Body of pancreas (tissue), 4 donors: ENCODE measurements at regions not wholly inside any gene's neighbourhood (a gene's known extent, or its start where the extent isn't known, plus 50 kb on each side); places are given as distances from the start of the nearest gene placed in this dataset.
"Not testable (repeated sequence)": the region's sequence is repeated elsewhere in the genome, so short reads cannot be mapped to it uniquely, and the experiment has no call there.

Experiments
- ATAC-seq: fragments of 150-250 bp; one replicate; pipeline ENCODE4 v1.9.1; 2016
- DNase-seq, 4 donors: peaks; one replicate each; pipeline ENCODE4 v3.0.0-alpha.2; 2019
- H3K27ac ChIP-seq, 4 donors: fragments of 200-600 bp; sonication (generic); 1 replicate in 3 of 4; 2 replicates in 1 of 4; pipeline versions ENCODE4 v1.5.1 to v1.6.1; 2016 to 2019; ENCODE audit warnings: mild to moderate bottlenecking in 1 of 4, mixed read lengths in 1 of 4, moderate library complexity in 1 of 4
- H3K27me3 ChIP-seq, 2 donors: fragments of 200-600 bp; sonication (generic); one replicate each; pipeline ENCODE4 v1.6.0; 2016; ENCODE audit warnings: mild to moderate bottlenecking in 1 of 2
- H3K36me3 ChIP-seq, 2 donors: fragments of 200-600 bp; sonication (generic); replicated peaks in 1 of 2; 2 replicates each; pipeline ENCODE4 v1.5.1; 2016; ENCODE audit warnings: low read depth in 2 of 2; ENCODE audit not compliant: insufficient read depth in 1 of 2
- H3K4me1 ChIP-seq: fragments of 200-600 bp; sonication (generic); one replicate; pipeline ENCODE4 v1.6.0; 2016
- H3K4me3 ChIP-seq, 2 donors: fragments of 200-600 bp; sonication (generic); 1 replicate in 1 of 2; 2 replicates in 1 of 2; pipeline ENCODE4 v1.5.1; 2016 to 2019
- H3K9me3 ChIP-seq, 3 donors: fragments of 200-600 bp; sonication (generic); 1 replicate in 2 of 3; 2 replicates in 1 of 3; pipeline ENCODE4 v1.5.1; 2016
- CTCF ChIP-seq, 7 experiments: fragments of 450-650 bp in 4 of 7; fragments of 200-600 bp in 3 of 7; sonication (generic) in 3 of 7; IDR thresholded peaks; one replicate each; pipeline ENCODE4 v1.5.1; 2016 to 2019; ENCODE audit warnings: antibody characterized with exemption in 7 of 7
- POLR2A ChIP-seq, 3 donors: fragments of 450-650 bp; IDR thresholded peaks; one replicate each; pipeline ENCODE4 v1.6.1; 2016; ENCODE audit warnings: antibody characterized with exemption in 3 of 3, mild to moderate bottlenecking in 2 of 3
- WGBS, 2 donors: methylation state at CpG; one replicate each; pipeline ENCODE4 v1.1.5; 2017; 5-methylcytosine and 5-hydroxymethylcytosine counted together
- intact Hi-C: fragments of 100-400 bp; cut with DNase I; formaldehyde crosslinking; loops from one replicate; pipeline ENCODE4 v1.15.1; 2023

GRCh38 chr5:120162321-120162720 is 301.8 kb upstream of the PRR16 start:
- Histone ChIP-seq H3K9me3 (no peaks in the 10 kb centered on the region), H3K4me1 (no peaks in the 10 kb centered on the region), H3K27ac (no peak overlapping the region), H3K36me3 (no peaks in the 10 kb centered on the region), H3K27me3 (no peaks in the 10 kb centered on the region), H3K4me3 (no peak overlapping the region)
- DNase-seq (no peak), ATAC-seq (no peak)
- intact Hi-C loops = no loop called here
- TF ChIP-seq POLR2A (IDR thresholded peaks at IDR 0.05) (no peak), CTCF (IDR thresholded peaks at IDR 0.05) (no peak)

GRCh38 chr5:120164037-120164436 is 300.1 kb upstream of the PRR16 start:
- no peaks in the 10 kb centered on the region for H3K4me1 ChIP-seq
- DNase-seq = no peak
- no peak for ATAC-seq
- H3K36me3 ChIP-seq = no peaks in the 10 kb centered on the region
- no peaks in the 10 kb centered on the region for H3K27me3 ChIP-seq
- 63 to 66% methylated on average over 3 of the region's 3 CpGs for whole genome bisulfite sequencing, 2 donors
- H3K9me3 ChIP-seq = no peaks in the 10 kb centered on the region
- intact Hi-C loops = no loop called here
- H3K4me3 ChIP-seq = no peak overlapping the region
- no peak overlapping the region for H3K27ac ChIP-seq
- TF ChIP-seq POLR2A (IDR thresholded peaks at IDR 0.05) (no peak), CTCF (IDR thresholded peaks at IDR 0.05) (no peak)

GRCh38 chr5:120164986-120165385 is 299.1 kb upstream of the PRR16 start:
- H3K36me3 ChIP-seq = no peaks in the 10 kb centered on the region
- ATAC-seq = no peak
- no peak for DNase-seq
- no peaks in the 10 kb centered on the region for H3K9me3 ChIP-seq
- no peak overlapping the region for H3K27ac ChIP-seq
- intact Hi-C loops = no loop called here
- H3K27me3 ChIP-seq = no peaks in the 10 kb centered on the region
- H3K4me3 ChIP-seq = no peak overlapping the region
- no peaks in the 10 kb centered on the region for H3K4me1 ChIP-seq
- TF ChIP-seq CTCF (IDR thresholded peaks at IDR 0.05) (no peak), POLR2A (IDR thresholded peaks at IDR 0.05) (no peak)
- 76 to 96% methylated on average over 1 of the region's 1 CpG for WGBS, 2 donors

- 85 to 93% methylated on average over 2 to 3 of the region's 3 CpGs for WGBS, 2 donors
- no peaks in the 10 kb centered on the region for H3K4me1 ChIP-seq
- H3K9me3 ChIP-seq = no peaks in the 10 kb centered on the region
- no peak for TF ChIP-seq POLR2A (IDR thresholded peaks at IDR 0.05)
- no peak for TF ChIP-seq CTCF (IDR thresholded peaks at IDR 0.05)
- intact Hi-C loops = no loop called here
- ATAC-seq (no peak), DNase-seq (no peak)
- H3K36me3 ChIP-seq = no peaks in the 10 kb centered on the region
- no peak overlapping the region for H3K27ac ChIP-seq
- no peaks in the 10 kb centered on the region for H3K27me3 ChIP-seq
- H3K4me3 ChIP-seq = no peak overlapping the region
These were observed 291.0 kb upstream of the PRR16 start for GRCh38 chr5:120173125-120173524.

GRCh38 chr5:120174089-120174488 is 290.0 kb upstream of the PRR16 start:
- no peaks in the 10 kb centered on the region for H3K9me3 ChIP-seq
- TF ChIP-seq POLR2A (IDR thresholded peaks at IDR 0.05) = no peak
- TF ChIP-seq CTCF (IDR thresholded peaks at IDR 0.05) = no peak
- WGBS, 2 donors = 80 to 86% methylated on average over 2 of the region's 2 CpGs
- no peak overlapping the region for H3K4me3 ChIP-seq
- H3K4me1 ChIP-seq = no peaks in the 10 kb centered on the region
- no peak overlapping the region for H3K27ac ChIP-seq
- DNase-seq = no peak
- ATAC-seq = no peak
- intact Hi-C loops = no loop called here
- no peaks in the 10 kb centered on the region for H3K36me3 ChIP-seq
- H3K27me3 ChIP-seq = no peaks in the 10 kb centered on the region

- H3K27ac ChIP-seq, intact Hi-C loops, H3K4me1 ChIP-seq, DNase-seq, H3K27me3 ChIP-seq, H3K4me3 ChIP-seq, H3K36me3 ChIP-seq, ATAC-seq, H3K9me3 ChIP-seq: not testable (repeated sequence)
- 69 to 76% methylated on average over 5 to 10 of the region's 10 CpGs for WGBS, 2 donors
These were observed 282.9 kb upstream of the PRR16 start for GRCh38 chr5:120181238-120181637.

- intact Hi-C loops, H3K9me3 ChIP-seq, H3K36me3 ChIP-seq, H3K4me3 ChIP-seq, H3K4me1 ChIP-seq, H3K27me3 ChIP-seq, DNase-seq, ATAC-seq, H3K27ac ChIP-seq: not testable (repeated sequence)
- WGBS, 2 donors = 53 to 71% methylated on average over 2 of the region's 2 CpGs
These were observed 269.4 kb upstream of the PRR16 start for GRCh38 chr5:120194650-120195049.
